Sigmoid colon (tissue), 4 donors: ENCODE measurements at regions not wholly inside any gene's neighbourhood (a gene's known extent, or its start where the extent isn't known, plus 50 kb on each side); places are given as distances from the start of the nearest gene placed in this dataset.

Source experiments
- CTCF ChIP-seq, 4 experiments: fragments of 450-650 bp in 3 of 4; fragments of 200-600 bp in 1 of 4; IDR thresholded peaks; one replicate each; pipeline ENCODE4 v1.5.1; 2016 to 2019; ENCODE audit warnings: antibody characterized with exemption in 4 of 4, mild to moderate bottlenecking in 3 of 4, moderate library complexity in 2 of 4
- EP300 ChIP-seq, 4 donors: sonication (generic); formaldehyde crosslinking; IDR thresholded peaks; one replicate each; pipeline ENCODE4 v1.6.1; 2017; ENCODE audit warnings: antibody characterized with exemption in 4 of 4
- POLR2AphosphoS5 ChIP-seq, 4 donors: sonication (generic); formaldehyde crosslinking; IDR thresholded peaks; one replicate each; pipeline ENCODE4 v1.6.1; 2017; ENCODE audit warnings: antibody characterized with exemption in 4 of 4

DNA sequence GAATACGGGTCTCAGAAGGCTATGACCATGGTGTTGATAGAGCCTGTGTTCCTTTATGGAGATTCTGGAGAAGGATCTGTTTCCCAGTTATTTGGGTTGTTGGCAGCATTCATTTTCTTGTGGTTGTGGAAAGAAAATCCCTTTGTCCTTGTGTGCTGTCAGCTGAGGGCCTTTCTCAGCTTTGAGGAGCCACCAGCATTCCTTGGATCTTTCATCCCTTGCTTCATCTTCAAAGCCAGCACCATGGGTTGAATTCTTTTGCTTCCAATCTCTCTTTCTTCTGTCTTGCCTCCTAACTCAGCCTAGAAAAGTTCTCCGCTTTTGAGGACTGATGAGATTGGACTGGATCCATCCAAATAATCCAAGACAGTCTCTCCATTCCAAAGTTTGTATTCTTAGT is 103.2 kb upstream of the MMADHC start:
- no peak for TF ChIP-seq CTCF (IDR thresholded peaks at IDR 0.05)
- TF ChIP-seq POLR2AphosphoS5 (IDR thresholded peaks at IDR 0.05): no peak
- TF ChIP-seq EP300 (IDR thresholded peaks at IDR 0.05): no peak
